Peyer's patch (tissue), 4 donors: ENCODE measurements at regions not wholly inside any gene's neighbourhood (a gene's known extent, or its start where the extent isn't known, plus 50 kb on each side); places are given as distances from the start of the nearest gene placed in this dataset.

Source experiments
- DNase-seq, 3 donors: peaks; one replicate each; pipeline ENCODE4 v3.0.0-alpha.2; 2017 to 2019
- H3K27ac ChIP-seq, 4 donors: fragments of 200-600 bp; sonication (generic); one replicate each; pipeline ENCODE4 v1.5.1; 2016 to 2019
- H3K27me3 ChIP-seq, 2 donors: fragments of 200-600 bp; sonication (generic); one replicate each; pipeline ENCODE4 v1.5.1; 2019
- H3K36me3 ChIP-seq, 3 donors: fragments of 200-600 bp; sonication (generic); one replicate each; pipeline ENCODE4 v1.5.1; 2016 to 2019
- H3K4me1 ChIP-seq, 4 donors: fragments of 200-600 bp; sonication (generic); one replicate each; pipeline ENCODE4 v1.5.1; 2016 to 2019
- H3K4me3 ChIP-seq, 4 donors: fragments of 200-600 bp; sonication (generic); 1 replicate in 3 of 4; 2 replicates in 1 of 4; pipeline ENCODE4 v1.5.1; 2016 to 2019; ENCODE audit warnings: mild to moderate bottlenecking in 1 of 4
- H3K9me3 ChIP-seq, 4 donors: fragments of 200-600 bp; sonication (generic); one replicate each; pipeline ENCODE4 v1.5.1; 2016 to 2019; ENCODE audit warnings: mild to moderate bottlenecking in 1 of 4
- POLR2A ChIP-seq, 2 donors: fragments of 450-650 bp; IDR thresholded peaks; one replicate each; pipeline ENCODE4 v1.5.1; 2017; ENCODE audit warnings: antibody characterized with exemption in 2 of 2, mild to moderate bottlenecking in 2 of 2, moderate library complexity in 2 of 2
- TF ChIP-seq, protein P1 (sequence below), 6 experiments: fragments of 450-650 bp in 4 of 6; fragments of 200-600 bp in 2 of 6; sonication (generic) in 1 of 6; IDR thresholded peaks; one replicate each; pipeline ENCODE4 v1.5.1; 2017 to 2019; ENCODE audit warnings: antibody characterized with exemption in 6 of 6, mild to moderate bottlenecking in 3 of 6, moderate library complexity in 1 of 6

- no peak for TF ChIP-seq POLR2A (IDR thresholded peaks at IDR 0.05)
- TF ChIP-seq, protein P1, sequence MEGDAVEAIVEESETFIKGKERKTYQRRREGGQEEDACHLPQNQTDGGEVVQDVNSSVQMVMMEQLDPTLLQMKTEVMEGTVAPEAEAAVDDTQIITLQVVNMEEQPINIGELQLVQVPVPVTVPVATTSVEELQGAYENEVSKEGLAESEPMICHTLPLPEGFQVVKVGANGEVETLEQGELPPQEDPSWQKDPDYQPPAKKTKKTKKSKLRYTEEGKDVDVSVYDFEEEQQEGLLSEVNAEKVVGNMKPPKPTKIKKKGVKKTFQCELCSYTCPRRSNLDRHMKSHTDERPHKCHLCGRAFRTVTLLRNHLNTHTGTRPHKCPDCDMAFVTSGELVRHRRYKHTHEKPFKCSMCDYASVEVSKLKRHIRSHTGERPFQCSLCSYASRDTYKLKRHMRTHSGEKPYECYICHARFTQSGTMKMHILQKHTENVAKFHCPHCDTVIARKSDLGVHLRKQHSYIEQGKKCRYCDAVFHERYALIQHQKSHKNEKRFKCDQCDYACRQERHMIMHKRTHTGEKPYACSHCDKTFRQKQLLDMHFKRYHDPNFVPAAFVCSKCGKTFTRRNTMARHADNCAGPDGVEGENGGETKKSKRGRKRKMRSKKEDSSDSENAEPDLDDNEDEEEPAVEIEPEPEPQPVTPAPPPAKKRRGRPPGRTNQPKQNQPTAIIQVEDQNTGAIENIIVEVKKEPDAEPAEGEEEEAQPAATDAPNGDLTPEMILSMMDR (IDR thresholded peaks at IDR 0.05), result no peak
- no peaks in the 10 kb centered on the region for H3K27me3 ChIP-seq
- no peaks in the 10 kb centered on the region for H3K36me3 ChIP-seq
- no peak overlapping the region for H3K4me3 ChIP-seq
- H3K27ac ChIP-seq, result no peak overlapping the region
- H3K9me3 ChIP-seq, result no peaks in the 10 kb centered on the region
- DNase-seq, result no peak
- no peaks in the 10 kb centered on the region for H3K4me1 ChIP-seq
These were observed 132.4 kb upstream of the CHORDC1 start for GRCh38 chr11:90355200-90355599.

GRCh38 chr11:90349731-90350130 is 126.9 kb upstream of the CHORDC1 start:
- Histone ChIP-seq H3K27me3 (no peaks in the 10 kb centered on the region), H3K9me3 (no peaks in the 10 kb centered on the region), H3K36me3 (no peaks in the 10 kb centered on the region), H3K27ac (no peak overlapping the region), H3K4me1 (no peaks in the 10 kb centered on the region), H3K4me3 (no peak overlapping the region)
- no peak for DNase-seq
- TF ChIP-seq POLR2A (IDR thresholded peaks at IDR 0.05), result no peak
- TF ChIP-seq, protein P1 (IDR thresholded peaks at IDR 0.05), result no peak

GRCh38 chr11:90344546-90344945 is 121.7 kb upstream of the CHORDC1 start:
- H3K9me3 ChIP-seq, result no peaks in the 10 kb centered on the region
- no peaks in the 10 kb centered on the region for H3K4me1 ChIP-seq
- TF ChIP-seq POLR2A (IDR thresholded peaks at IDR 0.05), result no peak
- TF ChIP-seq, protein P1 (IDR thresholded peaks at IDR 0.05), result no peak
- no peak overlapping the region for H3K4me3 ChIP-seq
- H3K27ac ChIP-seq, result no peak overlapping the region
- DNase-seq, result no peak
- H3K27me3 ChIP-seq, result no peaks in the 10 kb centered on the region
- H3K36me3 ChIP-seq, result no peaks in the 10 kb centered on the region

DNA sequence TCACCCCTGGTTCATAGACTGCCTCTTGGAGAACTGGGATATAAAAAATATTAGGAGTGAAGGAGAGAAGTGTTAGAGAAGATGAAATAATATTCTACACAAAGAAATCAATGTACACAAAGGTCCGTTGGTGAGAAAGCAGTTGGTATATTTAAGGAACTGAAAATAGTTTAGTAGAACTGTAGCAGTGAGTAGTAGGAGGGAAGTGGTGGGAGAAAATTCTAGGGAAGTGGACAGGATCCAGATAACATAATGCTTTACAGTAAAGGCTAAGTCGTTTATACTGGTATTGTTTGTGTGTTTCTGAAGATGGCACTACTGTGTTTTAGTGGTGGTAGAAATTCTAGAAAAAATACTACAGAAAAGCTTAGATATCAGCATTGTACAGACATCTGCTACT is 120.8 kb upstream of the CHORDC1 start:
- Histone ChIP-seq H3K27ac (no peak overlapping the region), H3K9me3 (no peaks in the 10 kb centered on the region), H3K27me3 (no peaks in the 10 kb centered on the region), H3K36me3 (no peaks in the 10 kb centered on the region), H3K4me3 (no peak overlapping the region), H3K4me1 (no peaks in the 10 kb centered on the region)
- TF ChIP-seq, protein P1 (IDR thresholded peaks at IDR 0.05), result no peak
- no peak for TF ChIP-seq POLR2A (IDR thresholded peaks at IDR 0.05)
- no peak for DNase-seq

GRCh38 chr11:90341986-90342385 is 119.1 kb upstream of the CHORDC1 start:
- Histone ChIP-seq H3K27me3 (no peaks in the 10 kb centered on the region), H3K36me3 (no peaks in the 10 kb centered on the region), H3K4me1 (no peaks in the 10 kb centered on the region), H3K9me3 (no peaks in the 10 kb centered on the region), H3K27ac (no peak overlapping the region), H3K4me3 (no peak overlapping the region)
- no peak for TF ChIP-seq POLR2A (IDR thresholded peaks at IDR 0.05)
- TF ChIP-seq, protein P1 (IDR thresholded peaks at IDR 0.05), result no peak
- no peak for DNase-seq

- Histone ChIP-seq H3K4me3 (no peak overlapping the region), H3K36me3 (no peaks in the 10 kb centered on the region), H3K4me1 (no peaks in the 10 kb centered on the region), H3K27me3 (no peaks in the 10 kb centered on the region), H3K9me3 (no peaks in the 10 kb centered on the region), H3K27ac (no peak overlapping the region)
- TF ChIP-seq POLR2A (IDR thresholded peaks at IDR 0.05), result no peak
- TF ChIP-seq, protein P1 (IDR thresholded peaks at IDR 0.05), result no peak
- DNase-seq, result no peak
These were observed 109.6 kb upstream of the CHORDC1 start for GRCh38 chr11:90332415-90332814.
